AG04450 (cell line): ENCODE measurements at regions not wholly inside any gene's neighbourhood (a gene's known extent, or its start where the extent isn't known, plus 50 kb on each side); places are given as distances from the start of the nearest gene placed in this dataset.

Experiments used
- CTCF ChIA-PET: fragments of 300-600, 350-600 bp; formaldehyde crosslinking; extraction: SDS; loops from one replicate; lab custom pipeline; 2022; ENCODE audit warnings: antibody characterized with exemption, inconsistent platforms; lab: Charles Lee
- POLR2A ChIA-PET: fragments of 350-600 bp; formaldehyde crosslinking; extraction: SDS; loops from one replicate; lab custom pipeline; 2021; ENCODE audit warnings: antibody characterized with exemption, inconsistent platforms; lab: Yijun Ruan, JAX
- DNase-seq: peaks from one replicate; pipeline ENCODE4 v3.0.0-alpha.2; 2011; ENCODE audit warnings: low read depth, low spot score
- H3K27ac ChIP-seq: one replicate; pipeline ENCODE4 v1.5.1; 2012; ENCODE audit warnings: low read depth, low read length, control low read depth
- H3K27me3 ChIP-seq: one replicate; pipeline ENCODE4 v1.6.0; 2012; ENCODE audit warnings: low read length; ENCODE audit not compliant: control insufficient read depth, insufficient read depth
- H3K4me3 ChIP-seq: 2 replicates; pipeline ENCODE4 v1.5.1; 2011; ENCODE audit warnings: mild to moderate bottlenecking, low read depth, low read length, control low read depth
- H3K9me3 ChIP-seq: 2 replicates; pipeline ENCODE4 v1.5.1; 2012; ENCODE audit warnings: low read length; ENCODE audit not compliant: control insufficient read depth, insufficient read depth
- CTCF ChIP-seq: IDR thresholded peaks from 2 replicates; pipeline ENCODE4 v1.5.1; 2011; ENCODE audit warnings: low read depth, low read length, control low read depth, inconsistent platforms

GRCh38 chr13:97120976-97121375 lies 101.2 kb upstream of the MBNL2 start:
- POLR2A ChIA-PET = no interaction called here
- no peak for DNase-seq
- CTCF ChIA-PET = interaction anchor here (0.7 kb wide), 1 partner anchor 12 kb away, joined by 7 read pairs; no protein-coding TSS in a partner anchor
- H3K27me3 ChIP-seq = no peaks in the 10 kb centered on the region
- TF ChIP-seq CTCF = no peak
- H3K4me3 ChIP-seq = no peak overlapping the region
- H3K9me3 ChIP-seq = no peaks in the 10 kb centered on the region
- H3K27ac ChIP-seq = no peak overlapping the region

GRCh38 chr13:97121894-97122293 lies 100.2 kb upstream of the MBNL2 start:
- DNase-seq = no peak
- ChIA-PET POLR2A (no interaction called here), CTCF (no interaction called here)
- no peak overlapping the region for H3K27ac ChIP-seq
- TF ChIP-seq CTCF = no peak
- no peak overlapping the region for H3K4me3 ChIP-seq
- no peaks in the 10 kb centered on the region for H3K27me3 ChIP-seq
- H3K9me3 ChIP-seq = no peaks in the 10 kb centered on the region

GRCh38 chr13:97122381-97122996 lies 99.6 kb upstream of the MBNL2 start:
- H3K4me3 ChIP-seq = no peak overlapping the region
- ChIA-PET CTCF (interaction anchor here (1.7 kb wide), 1 partner anchor 13 kb away, joined by 14 read pairs; no protein-coding TSS in a partner anchor), POLR2A (no interaction called here)
- no peak for TF ChIP-seq CTCF
- no peaks in the 10 kb centered on the region for H3K27me3 ChIP-seq
- no peaks in the 10 kb centered on the region for H3K9me3 ChIP-seq
- no peak for DNase-seq
- H3K27ac ChIP-seq = no peak overlapping the region

- Histone ChIP-seq H3K27ac (no peak overlapping the region), H3K27me3 (no peaks in the 10 kb centered on the region), H3K9me3 (no peaks in the 10 kb centered on the region), H3K4me3 (no peak overlapping the region)
- ChIA-PET CTCF (interaction anchor here (0.7 to 2.0 kb wide), 6 partner anchors 9 to 232 kb away, joined by 3 to 23 read pairs (median 5); no protein-coding TSS in a partner anchor), POLR2A (interaction anchor here (0.8 to 2.5 kb wide), 2 partner anchors 17 to 96 kb away, joined by 3 to 15 read pairs; no protein-coding TSS in a partner anchor)
- DNase-seq = no peak
- no peak for TF ChIP-seq CTCF
These were observed 97.9 kb upstream of the MBNL2 start for GRCh38 chr13:97124206-97124605.
